Testis (tissue), 2 donors: ENCODE measurements at regions not wholly inside any gene's neighbourhood (a gene's known extent, or its start where the extent isn't known, plus 50 kb on each side); places are given as distances from the start of the nearest gene placed in this dataset.

Source experiments
- DNase-seq: peaks from one replicate; pipeline ENCODE4 v3.0.0-alpha.2; 2019
- H3K27ac ChIP-seq, 2 donors: fragments of 200-600 bp; sonication (generic); one replicate each; pipeline ENCODE4 v1.5.1; 2019
- H3K27me3 ChIP-seq: fragments of 200-600 bp; sonication (generic); one replicate; pipeline ENCODE4 v1.5.1; 2019
- H3K36me3 ChIP-seq: fragments of 200-600 bp; sonication (generic); one replicate; pipeline ENCODE4 v1.5.1; 2017; ENCODE audit warnings: low read depth; ENCODE audit errors: missing control alignments
- H3K4me1 ChIP-seq: fragments of 200-600 bp; sonication (generic); one replicate; pipeline ENCODE4 v1.5.1; 2019
- H3K4me3 ChIP-seq, 2 donors: fragments of 200-600 bp; sonication (generic); one replicate each; pipeline ENCODE4 v1.5.1; 2017 to 2019
- H3K9me3 ChIP-seq: fragments of 200-600 bp; sonication (generic); one replicate; pipeline ENCODE4 v1.5.1; 2017
- POLR2A ChIP-seq: fragments of 450-650 bp; IDR thresholded peaks from one replicate; pipeline ENCODE4 v1.6.1; 2017; ENCODE audit warnings: antibody characterized with exemption, mild to moderate bottlenecking, moderate library complexity
- WGBS, 2 donors: methylation state at CpG; one replicate each; pipeline ENCODE4 v1.1.5; 2018; 5-methylcytosine and 5-hydroxymethylcytosine counted together
- intact Hi-C: fragments of 100-400 bp; cut with DNase I; formaldehyde crosslinking; loops from one replicate; pipeline ENCODE4 v1.15.1; 2023; ENCODE audit warnings: low total_unique reads
- TF ChIP-seq, protein P1 (sequence below), 3 experiments: fragments of 450-650 bp in 2 of 3; fragments of 200-600 bp in 1 of 3; sonication (generic) in 1 of 3; IDR thresholded peaks; one replicate each; pipeline ENCODE4 v1.5.1; 2016 to 2019; ENCODE audit warnings: antibody characterized with exemption in 3 of 3, mild to moderate bottlenecking in 2 of 3, moderate library complexity in 1 of 3

DNA sequence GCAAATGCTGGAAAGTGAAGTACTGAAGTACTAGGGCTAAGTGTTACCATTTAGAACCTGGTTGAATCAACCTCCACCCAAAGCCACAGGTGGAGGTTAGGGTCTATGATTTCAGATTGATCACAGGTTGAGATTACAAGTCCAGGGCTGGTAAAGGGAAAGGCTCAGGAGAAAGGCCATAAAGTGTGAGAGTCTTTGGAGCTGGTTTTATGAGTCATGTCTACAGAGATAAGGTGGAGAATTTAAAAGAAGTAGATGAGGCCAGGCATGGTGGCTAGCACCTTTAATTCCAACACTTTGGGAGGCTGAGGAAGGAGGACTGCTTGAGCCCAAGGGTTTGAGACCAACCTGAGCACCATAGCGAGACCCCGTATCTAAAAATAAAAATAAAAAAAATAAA, 221.7 kb upstream of the CDH11 start:
- no peak overlapping the region for H3K4me3 ChIP-seq
- H3K9me3 ChIP-seq = no peaks in the 10 kb centered on the region
- WGBS, 2 donors = 83 to 93% methylated on average over 2 of the region's 2 CpGs
- DNase-seq = no peak
- H3K27me3 ChIP-seq = no peaks in the 10 kb centered on the region
- H3K4me1 ChIP-seq = peaks cover 4% of the 10 kb centered on the region
- intact Hi-C loops = no loop called here
- H3K36me3 ChIP-seq = no peaks in the 10 kb centered on the region
- TF ChIP-seq, protein P1, sequence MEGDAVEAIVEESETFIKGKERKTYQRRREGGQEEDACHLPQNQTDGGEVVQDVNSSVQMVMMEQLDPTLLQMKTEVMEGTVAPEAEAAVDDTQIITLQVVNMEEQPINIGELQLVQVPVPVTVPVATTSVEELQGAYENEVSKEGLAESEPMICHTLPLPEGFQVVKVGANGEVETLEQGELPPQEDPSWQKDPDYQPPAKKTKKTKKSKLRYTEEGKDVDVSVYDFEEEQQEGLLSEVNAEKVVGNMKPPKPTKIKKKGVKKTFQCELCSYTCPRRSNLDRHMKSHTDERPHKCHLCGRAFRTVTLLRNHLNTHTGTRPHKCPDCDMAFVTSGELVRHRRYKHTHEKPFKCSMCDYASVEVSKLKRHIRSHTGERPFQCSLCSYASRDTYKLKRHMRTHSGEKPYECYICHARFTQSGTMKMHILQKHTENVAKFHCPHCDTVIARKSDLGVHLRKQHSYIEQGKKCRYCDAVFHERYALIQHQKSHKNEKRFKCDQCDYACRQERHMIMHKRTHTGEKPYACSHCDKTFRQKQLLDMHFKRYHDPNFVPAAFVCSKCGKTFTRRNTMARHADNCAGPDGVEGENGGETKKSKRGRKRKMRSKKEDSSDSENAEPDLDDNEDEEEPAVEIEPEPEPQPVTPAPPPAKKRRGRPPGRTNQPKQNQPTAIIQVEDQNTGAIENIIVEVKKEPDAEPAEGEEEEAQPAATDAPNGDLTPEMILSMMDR (IDR thresholded peaks at IDR 0.05) = no peak
- TF ChIP-seq POLR2A = no peak
- H3K27ac ChIP-seq = no peak overlapping the region

DNA sequence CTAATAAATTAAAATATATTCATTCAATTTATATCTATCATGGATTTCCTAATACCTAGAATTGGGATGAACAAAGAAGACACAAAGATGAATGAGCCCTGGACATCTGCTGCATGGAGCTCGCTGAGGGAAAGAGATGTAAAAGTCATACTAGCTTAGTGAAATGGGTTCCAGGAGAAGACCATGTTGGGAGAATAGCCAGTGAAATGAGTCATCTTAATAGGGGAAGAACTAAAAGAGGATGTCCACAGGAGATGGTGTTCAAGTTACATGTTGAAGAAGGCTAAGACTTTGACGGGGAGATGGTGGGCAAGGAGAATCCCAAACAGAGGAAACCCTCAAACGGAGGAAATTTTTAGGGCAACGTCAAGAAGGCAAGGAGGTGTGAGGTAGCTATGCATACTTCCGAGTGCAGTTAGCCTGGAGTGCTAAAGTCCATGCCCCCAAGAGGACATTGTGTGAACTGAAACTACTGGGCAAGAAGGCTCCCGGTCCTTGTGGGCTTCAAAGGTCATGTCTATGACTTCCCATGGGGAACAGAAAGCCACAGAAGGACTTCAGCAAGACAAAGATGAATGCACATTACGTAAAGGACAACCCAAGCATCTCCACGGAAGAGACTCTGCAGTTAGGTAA, 220.5 kb upstream of the CDH11 start:
- 86 to 90% methylated on average over 8 of the region's 8 CpGs for WGBS, 2 donors
- Histone ChIP-seq H3K27ac (no peak overlapping the region), H3K9me3 (no peaks in the 10 kb centered on the region), H3K4me1 (peaks cover 4% of the 10 kb centered on the region), H3K27me3 (no peaks in the 10 kb centered on the region), H3K36me3 (no peaks in the 10 kb centered on the region), H3K4me3 (no peak overlapping the region)
- TF ChIP-seq, protein P1 (IDR thresholded peaks at IDR 0.05) = no peak
- TF ChIP-seq POLR2A = no peak
- intact Hi-C loops = no loop called here
- DNase-seq = no peak

DNA sequence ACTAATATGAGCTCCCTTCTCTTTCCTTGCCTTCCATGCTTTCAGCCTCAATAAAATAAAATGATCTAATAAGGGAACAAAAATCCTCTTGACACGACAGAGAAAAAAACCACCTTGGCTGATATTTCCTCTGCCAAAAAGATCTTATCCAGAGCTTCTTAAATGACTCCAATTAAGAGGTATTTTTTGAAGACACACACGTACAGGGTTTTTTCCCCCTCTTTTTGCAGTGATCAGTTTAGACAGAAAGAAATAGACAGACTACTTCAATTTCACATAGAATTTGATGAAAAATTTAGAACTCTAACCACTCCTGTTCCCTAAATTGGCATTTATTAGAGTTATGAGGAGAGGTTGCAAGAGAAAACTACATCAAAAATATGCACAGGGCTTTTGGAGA, 217.2 kb upstream of the CDH11 start:
- H3K9me3 ChIP-seq = no peaks in the 10 kb centered on the region
- TF ChIP-seq POLR2A = no peak
- TF ChIP-seq, protein P1 (IDR thresholded peaks at IDR 0.05) = no peak
- no peaks in the 10 kb centered on the region for H3K36me3 ChIP-seq
- H3K4me1 ChIP-seq = peaks cover 4% of the 10 kb centered on the region
- intact Hi-C loops = no loop called here
- no peak overlapping the region for H3K4me3 ChIP-seq
- no peaks in the 10 kb centered on the region for H3K27me3 ChIP-seq
- WGBS, 2 donors = 42 to 46% methylated on average over 2 of the region's 2 CpGs
- H3K27ac ChIP-seq = no peak overlapping the region
- DNase-seq = no peak

DNA sequence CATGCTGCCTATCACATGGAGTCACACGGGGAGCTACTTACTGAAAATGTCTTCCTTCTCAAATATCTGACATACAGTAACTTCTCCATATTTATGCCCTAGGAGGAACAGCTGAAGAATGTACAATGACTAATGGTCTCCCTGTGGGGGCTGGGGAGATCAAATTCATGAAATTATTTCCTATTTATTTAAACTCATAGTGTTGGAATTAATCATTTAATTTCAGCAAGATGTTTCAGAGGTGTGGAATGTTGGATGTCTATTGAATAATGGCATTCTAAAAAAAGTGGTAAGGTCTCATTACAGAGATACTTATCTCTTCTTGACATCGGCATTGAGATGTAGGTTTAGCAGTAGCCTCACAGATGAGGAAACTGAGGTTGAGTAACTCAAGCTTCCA, 214.3 kb upstream of the CDH11 start:
- Histone ChIP-seq H3K4me3 (no peak overlapping the region), H3K4me1 (peaks cover 7% of the 10 kb centered on the region), H3K9me3 (no peaks in the 10 kb centered on the region), H3K27ac (no peak overlapping the region), H3K27me3 (no peaks in the 10 kb centered on the region), H3K36me3 (no peaks in the 10 kb centered on the region)
- DNase-seq = no peak
- no peak for TF ChIP-seq POLR2A
- TF ChIP-seq, protein P1 (IDR thresholded peaks at IDR 0.05) = no peak
- intact Hi-C loops = no loop called here
- WGBS, 2 donors = 85 to 94% methylated on average over 2 of the region's 2 CpGs

DNA sequence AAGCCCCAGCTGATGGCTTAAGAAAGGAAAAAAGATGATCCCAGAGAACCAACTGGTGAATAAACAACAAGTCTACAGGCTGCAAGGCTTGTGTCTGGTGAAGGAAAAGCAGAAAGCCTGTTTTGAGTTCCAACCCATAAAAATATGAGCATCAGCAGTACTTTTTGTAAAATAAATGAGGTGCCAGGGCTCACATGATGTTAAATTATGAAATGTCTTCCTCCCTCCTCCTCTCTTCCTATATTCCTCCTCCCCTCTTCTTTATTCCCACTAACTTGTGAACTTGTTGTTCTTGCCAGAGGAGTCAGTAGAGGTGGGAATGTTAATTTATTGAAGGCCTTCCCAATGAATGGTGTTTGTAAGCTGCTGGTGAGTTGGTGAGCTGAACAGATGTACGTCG, 212.2 kb upstream of the CDH11 start:
- H3K4me1 ChIP-seq = peaks cover 3% of the 10 kb centered on the region
- H3K9me3 ChIP-seq = no peaks in the 10 kb centered on the region
- no peak overlapping the region for H3K4me3 ChIP-seq
- TF ChIP-seq, protein P1 (IDR thresholded peaks at IDR 0.05) = no peak
- no peak for TF ChIP-seq POLR2A
- WGBS, 2 donors = 84 to 90% methylated on average over 2 of the region's 2 CpGs
- no peaks in the 10 kb centered on the region for H3K27me3 ChIP-seq
- H3K27ac ChIP-seq = no peak overlapping the region
- DNase-seq = no peak
- no peaks in the 10 kb centered on the region for H3K36me3 ChIP-seq
- intact Hi-C loops = no loop called here
